H1 (cell line): ENCODE measurements at regions not wholly inside any gene's neighbourhood (a gene's known extent, or its start where the extent isn't known, plus 50 kb on each side); places are given as distances from the start of the nearest gene placed in this dataset.

Experiments used
- CTCF ChIP-seq, 3 experiments: IDR thresholded peaks; 1 replicate in 2 of 3; 2 replicates in 1 of 3; pipeline versions ENCODE4 v1.5.1 to v1.6.1; 2011; ENCODE audit warnings: low read length in 3 of 3, mild to moderate bottlenecking in 3 of 3, inconsistent platforms in 2 of 3, low read depth in 1 of 3, moderate library complexity in 1 of 3; ENCODE audit not compliant: insufficient read depth in 1 of 3; ENCODE audit errors: control extremely low read depth in 1 of 3
- EZH2 ChIP-seq: fragments of 200-600 bp; sonication (generic); IDR thresholded peaks from 2 replicates; pipeline ENCODE4 v1.7.1; 2012; ENCODE audit warnings: low read depth, mild to moderate bottlenecking, moderate library complexity, low read length, inconsistent platforms; ENCODE audit not compliant: severe bottlenecking
- NRF1 ChIP-seq: IDR thresholded peaks from 2 replicates; pipeline ENCODE4 v1.6.1; 2011; ENCODE audit warnings: mild to moderate bottlenecking, low read depth, low read length, improper control_type of control experiment
- POLR2A ChIP-seq, 2 experiments: IDR thresholded peaks; 1 replicate in 1 of 2; 2 replicates in 1 of 2; pipeline ENCODE4 v1.6.1; 2011; ENCODE audit warnings: low read depth in 2 of 2, low read length in 2 of 2, mild to moderate bottlenecking in 2 of 2; ENCODE audit errors: control extremely low read depth in 1 of 2
- RAD21 ChIP-seq, 2 experiments: IDR thresholded peaks in 1 of 2; conservative IDR thresholded peaks in 1 of 2; 2 replicates each; pipeline ENCODE4 v1.6.1; 2011; ENCODE audit warnings: low read depth in 2 of 2, low read length in 2 of 2, improper control_type of control experiment in 1 of 2, inconsistent platforms in 1 of 2, mild to moderate bottlenecking in 1 of 2, moderate library complexity in 1 of 2
- SIN3A ChIP-seq, 2 experiments: IDR thresholded peaks in 1 of 2; conservative IDR thresholded peaks in 1 of 2; 2 replicates each; pipeline ENCODE4 v1.6.1; 2011 to 2012; ENCODE audit warnings: low read length in 2 of 2, improper control_type of control experiment in 1 of 2, low read depth in 1 of 2, mild to moderate bottlenecking in 1 of 2
- TEAD4 ChIP-seq: IDR thresholded peaks from 2 replicates; pipeline ENCODE4 v1.6.1; 2012; ENCODE audit warnings: low read depth, low read length, inconsistent platforms, mixed read lengths
- YY1 ChIP-seq: IDR thresholded peaks from 2 replicates; pipeline ENCODE4 v1.6.1; 2011; ENCODE audit warnings: low read depth, mild to moderate bottlenecking, low read length

GRCh38 chr12:92400006-92400405 lies 254.4 kb upstream of the BTG1 start:
- TF ChIP-seq YY1, result no peak
- TF ChIP-seq CTCF (IDR thresholded peaks at IDR 0.05; ENCODE audit: control extremely low read depth in 1 of 3, insufficient read depth in 1 of 3, low read depth in 1 of 3, low read length in 3 of 3), result no peak
- TF ChIP-seq EZH2, result no peak
- no peak for TF ChIP-seq NRF1
- no peak for TF ChIP-seq RAD21 (IDR thresholded peaks at IDR 0.05 in 1 of 2, conservative IDR thresholded peaks at IDR 0.05 in 1 of 2; ENCODE audit: low read depth in 2 of 2, low read length in 2 of 2)
- no peak for TF ChIP-seq SIN3A (conservative IDR thresholded peaks at IDR 0.05 in 1 of 2, IDR thresholded peaks at IDR 0.05 in 1 of 2; ENCODE audit: low read depth in 1 of 2, low read length in 2 of 2)
- no peak for TF ChIP-seq POLR2A (IDR thresholded peaks at IDR 0.05; ENCODE audit: control extremely low read depth in 1 of 2, low read depth in 2 of 2, low read length in 2 of 2)
- TF ChIP-seq TEAD4, result no peak
